Kidney (tissue), 13 donors: ENCODE measurements at regions not wholly inside any gene's neighbourhood (a gene's known extent, or its start where the extent isn't known, plus 50 kb on each side); places are given as distances from the start of the nearest gene placed in this dataset.

ENCODE experiments used
- DNase-seq, 5 donors: peaks; one replicate each; pipeline ENCODE4 v3.0.0-alpha.2; 2013 to 2020
- FAIRE-seq: peaks from 2 replicates; lab custom pipeline; 2012; peaks lifted over from hg19 to GRCh38; lab: Jason Lieb, UNC
- H3K27ac ChIP-seq, 2 donors: one replicate each; pipeline ENCODE4 v1.7.0; 2013; ENCODE audit warnings: low read depth in 2 of 2, low read length in 2 of 2, inconsistent platforms in 1 of 2
- H3K27me3 ChIP-seq: one replicate; pipeline ENCODE4 v1.7.1; 2013; ENCODE audit warnings: low read length, inconsistent platforms; ENCODE audit not compliant: control insufficient read depth, insufficient read depth
- H3K36me3 ChIP-seq, 3 donors: one replicate each; pipeline versions ENCODE4 v1.7.0 to v1.7.1; 2013; ENCODE audit warnings: low read length in 3 of 3, control low read depth in 1 of 3, inconsistent platforms in 1 of 3; ENCODE audit not compliant: insufficient read depth in 3 of 3, control insufficient read depth in 2 of 3
- H3K4me1 ChIP-seq, 3 donors: one replicate each; pipeline versions ENCODE4 v1.7.0 to v1.7.1; 2013; ENCODE audit warnings: low read length in 3 of 3, inconsistent platforms in 1 of 3, low read depth in 1 of 3; ENCODE audit not compliant: control insufficient read depth in 2 of 3, insufficient read depth in 2 of 3
- H3K4me3 ChIP-seq, 3 donors: one replicate each; pipeline versions ENCODE4 v1.7.0 to v1.8.1; 2013; ENCODE audit warnings: low read length in 3 of 3, control low read depth in 1 of 3, inconsistent platforms in 1 of 3
- H3K9ac ChIP-seq, 3 donors: one replicate each; pipeline versions ENCODE4 v1.7.0 to v1.7.1; 2013; ENCODE audit warnings: low read length in 3 of 3, control low read depth in 1 of 3, inconsistent platforms in 1 of 3
- H3K9me3 ChIP-seq, 3 donors: one replicate each; pipeline versions ENCODE4 v1.7.0 to v1.7.1; 2013; ENCODE audit warnings: low read length in 3 of 3, control low read depth in 1 of 3, inconsistent platforms in 1 of 3; ENCODE audit not compliant: control insufficient read depth in 2 of 3, insufficient read depth in 1 of 3
- CTCF ChIP-seq: IDR thresholded peaks from 3 replicates; pipeline ENCODE4 v1.5.1; 2012; ENCODE audit warnings: mild to moderate bottlenecking, moderate library complexity, borderline replicate concordance; ENCODE audit not compliant: insufficient read depth; ENCODE audit errors: extremely low read depth
- intact Hi-C: fragments of 100-400 bp; cut with DNase I; formaldehyde crosslinking; loops from one replicate; pipeline ENCODE4 v1.11.1; 2022
- donor health status: control.
- donor health status: control.
- donor health status: control.
- donor health status: control.
- donor health status: control.
- donor health status: DM: yes; HTN: yes; CAD: no.
- donor health status: Normal renal cell carcinoma (clear cell type).

GRCh38 chr1:66450847-66451246 lies 83.1 kb upstream of the SGIP1 start:
- intact Hi-C loops, result no loop called here
- Histone ChIP-seq H3K4me1 (no peaks in the 10 kb centered on the region), H3K27me3 (no peaks in the 10 kb centered on the region), H3K36me3 (no peaks in the 10 kb centered on the region), H3K9ac (no peak overlapping the region), H3K27ac (no peak overlapping the region), H3K4me3 (no peak overlapping the region), H3K9me3 (no peaks in the 10 kb centered on the region)
- DNase-seq, result no peak
- TF ChIP-seq CTCF, result no peak
- no peak for FAIRE-seq

GRCh38 chr1:66452162-66452561 lies 81.8 kb upstream of the SGIP1 start:
- TF ChIP-seq CTCF, result peak; percentile 5
- Histone ChIP-seq H3K4me3 (no peak overlapping the region), H3K36me3 (no peaks in the 10 kb centered on the region), H3K9me3 (no peaks in the 10 kb centered on the region), H3K9ac (no peak overlapping the region), H3K27ac (no peak overlapping the region), H3K27me3 (no peaks in the 10 kb centered on the region), H3K4me1 (no peaks in the 10 kb centered on the region)
- intact Hi-C loops, result no loop called here
- no peak for FAIRE-seq
- no peak for DNase-seq

- Histone ChIP-seq H3K36me3 (no peaks in the 10 kb centered on the region), H3K9ac (no peak overlapping the region), H3K27ac (no peak overlapping the region), H3K4me1 (no peaks in the 10 kb centered on the region), H3K9me3 (no peaks in the 10 kb centered on the region), H3K4me3 (no peak overlapping the region), H3K27me3 (no peaks in the 10 kb centered on the region)
- intact Hi-C loops, result no loop called here
- DNase-seq, result no peak
- FAIRE-seq, result no peak
- no peak for TF ChIP-seq CTCF
Observed at GRCh38 chr1:66452982-66453381, 81.0 kb upstream of the SGIP1 start.

- FAIRE-seq (no peak), DNase-seq (no peak)
- intact Hi-C loops, result no loop called here
- H3K4me1 ChIP-seq, result no peaks in the 10 kb centered on the region
- no peaks in the 10 kb centered on the region for H3K9me3 ChIP-seq
- H3K27me3 ChIP-seq, result no peaks in the 10 kb centered on the region
- no peak overlapping the region for H3K4me3 ChIP-seq
- H3K36me3 ChIP-seq, result no peaks in the 10 kb centered on the region
- TF ChIP-seq CTCF, result no peak
- H3K27ac ChIP-seq, result no peak overlapping the region
- H3K9ac ChIP-seq, result no peak overlapping the region
Observed at GRCh38 chr1:66455446-66455845, 78.5 kb upstream of the SGIP1 start.
